Naive thymus-derived CD8-positive, alpha-beta T cell (primary cell): ENCODE measurements at regions not wholly inside any gene's neighbourhood (a gene's known extent, or its start where the extent isn't known, plus 50 kb on each side); places are given as distances from the start of the nearest gene placed in this dataset.

Source experiments
- ATAC-seq, 2 donors: fragments of 150-1000 bp; cut with Tn5 transposase in 1 of 2; sonication (Bioruptor Pico), chemical (Tn5 transposase) in 1 of 2; 1 replicate in 1 of 2; 2 replicates in 1 of 2; pipeline ENCODE4 v1.10.0; 2021; ENCODE audit warnings: mild to moderate bottlenecking in 2 of 2, moderate library complexity in 2 of 2
- POLR2A ChIA-PET: fragments of 350-600 bp; sonication (Branson Sonifier 250); formaldehyde crosslinking; loops from one replicate; lab custom pipeline; 2021; ENCODE audit warnings: antibody characterized with exemption; lab: Charles Lee
- DNase-seq, 10 donors: peaks; one replicate each; pipeline versions ENCODE4 v3.0.0 to v3.0.0-alpha.2; 2020 to 2022
- H3K27ac Mint-ChIP-seq, 10 donors: one replicate each; pipeline ENCODE4 v1.8.0; 2020 to 2022; ENCODE audit warnings: mild to moderate bottlenecking in 10 of 10, mixed read lengths in 10 of 10, moderate library complexity in 4 of 10, inconsistent platforms in 1 of 10
- H3K27me3 Mint-ChIP-seq, 5 donors: one replicate each; pipeline ENCODE4 v1.8.0; 2021 to 2022; ENCODE audit warnings: mixed read lengths in 5 of 5
- H3K36me3 Mint-ChIP-seq, 3 donors: one replicate each; pipeline ENCODE4 v1.8.0; 2020 to 2022; ENCODE audit warnings: mixed read lengths in 3 of 3, mild to moderate bottlenecking in 2 of 3, inconsistent platforms in 1 of 3
- H3K4me1 Mint-ChIP-seq, 4 donors: one replicate each; pipeline ENCODE4 v1.8.0; 2021 to 2022; ENCODE audit warnings: mixed read lengths in 4 of 4
- H3K4me3 Mint-ChIP-seq, 10 donors: one replicate each; pipeline ENCODE4 v1.8.0; 2020 to 2022; ENCODE audit warnings: mild to moderate bottlenecking in 10 of 10, mixed read lengths in 10 of 10, moderate library complexity in 6 of 10, inconsistent platforms in 1 of 10
- H3K9me3 Mint-ChIP-seq, 9 donors: one replicate each; pipeline ENCODE4 v1.8.0; 2020 to 2022; ENCODE audit warnings: mixed read lengths in 9 of 9, mild to moderate bottlenecking in 3 of 9, inconsistent platforms in 1 of 9, moderate library complexity in 1 of 9

DNA sequence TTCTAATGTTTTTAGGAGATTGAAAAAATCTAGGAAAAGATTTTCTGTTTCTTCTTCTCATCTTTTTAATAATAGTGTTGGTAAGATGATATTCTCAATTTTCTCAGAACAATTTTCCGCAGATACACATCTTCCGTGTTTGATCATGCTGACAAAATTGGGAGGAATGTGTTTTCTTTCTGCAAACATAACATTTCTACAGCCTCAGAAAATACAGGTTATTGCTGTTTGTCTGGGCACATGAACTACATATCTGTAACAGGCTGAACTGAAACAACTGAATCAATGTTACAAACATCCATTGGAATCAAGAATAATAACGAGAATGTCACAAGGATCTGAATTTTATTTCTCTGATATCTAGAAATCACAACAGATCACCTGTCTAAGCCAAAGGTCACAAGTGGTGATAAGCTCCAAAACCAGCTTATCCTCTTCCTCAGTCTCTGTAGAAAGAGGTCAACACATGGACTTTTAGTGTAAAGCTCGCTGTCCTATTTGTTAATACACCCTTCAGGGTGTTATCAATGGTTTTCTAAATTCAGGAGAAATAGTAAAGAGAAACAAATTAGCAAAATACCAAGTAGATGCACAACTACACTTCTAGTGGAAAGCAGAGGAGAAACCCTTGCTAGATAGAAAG is 197.3 kb upstream of the MARCKS start:
- DNase-seq (no peak), ATAC-seq (no peak)
- peaks cover 0 to 4% (median 0%) of the 10 kb centered on the region in 5 donors for H3K27me3 Mint-ChIP-seq
- H3K9me3 Mint-ChIP-seq = no peaks in the 10 kb centered on the region
- no peak overlapping the region for H3K27ac Mint-ChIP-seq
- peaks cover 0 to 8% (median 0%) of the 10 kb centered on the region in 4 donors for H3K4me1 Mint-ChIP-seq
- no peak overlapping the region for H3K4me3 Mint-ChIP-seq
- no peaks in the 10 kb centered on the region for H3K36me3 Mint-ChIP-seq
- POLR2A ChIA-PET = no interaction called here

DNA sequence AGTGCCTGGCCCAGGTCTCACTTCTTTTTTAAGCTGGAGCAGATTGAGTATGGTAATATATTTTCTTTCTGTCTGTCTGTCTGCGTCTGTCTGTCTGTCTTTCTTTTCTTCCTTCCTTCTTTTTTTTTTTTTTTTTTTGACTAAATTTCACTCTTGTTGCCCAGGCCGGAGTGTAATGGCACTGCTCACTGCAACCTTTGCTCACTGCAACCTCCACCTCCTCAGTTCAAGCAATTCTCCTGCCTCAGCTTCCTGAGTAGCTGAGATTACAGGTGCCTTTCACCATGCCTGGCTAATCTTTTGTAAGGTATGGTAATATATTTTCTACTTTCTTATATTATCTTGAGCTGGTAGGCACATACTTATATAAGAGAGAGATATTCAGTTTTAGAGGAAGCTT is 196.3 kb upstream of the MARCKS start:
- no peaks in the 10 kb centered on the region for H3K9me3 Mint-ChIP-seq
- no peak overlapping the region for H3K27ac Mint-ChIP-seq
- DNase-seq = no peak
- peaks cover 0 to 6% (median 2%) of the 10 kb centered on the region in 5 donors for H3K27me3 Mint-ChIP-seq
- H3K4me3 Mint-ChIP-seq = no peak overlapping the region
- ATAC-seq = no peak
- no peaks in the 10 kb centered on the region for H3K36me3 Mint-ChIP-seq
- H3K4me1 Mint-ChIP-seq = peaks cover 0 to 8% (median 0%) of the 10 kb centered on the region in 4 donors
- POLR2A ChIA-PET = no interaction called here

DNA sequence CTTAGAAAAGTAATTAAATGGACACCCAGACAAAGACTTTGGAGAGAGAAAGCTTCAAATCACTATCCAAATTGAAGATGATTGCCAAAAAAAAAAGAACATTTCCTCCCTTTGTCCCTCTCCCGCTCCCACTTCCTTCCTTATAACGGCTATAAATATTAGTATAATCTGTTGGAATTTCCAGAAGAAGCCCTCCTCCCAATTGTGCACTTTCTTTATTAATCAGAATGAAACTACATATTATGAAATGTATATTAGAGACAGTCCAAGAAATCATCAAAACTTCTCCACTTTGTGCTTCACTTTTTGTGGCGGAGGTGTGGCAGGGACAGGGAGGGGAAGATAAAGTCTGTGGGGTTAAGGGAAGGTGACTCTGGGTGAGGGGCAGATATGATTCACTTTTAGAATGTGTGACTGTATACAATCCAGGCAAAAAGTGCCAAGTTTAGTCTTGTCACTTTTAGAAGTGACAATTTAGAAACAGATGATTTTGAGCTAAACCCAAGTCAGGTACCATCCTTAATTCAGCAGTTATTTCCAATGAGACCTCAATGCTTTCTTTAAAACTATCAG is 195.0 kb upstream of the MARCKS start:
- DNase-seq (no peak), ATAC-seq (no peak)
- Mint-ChIP-seq H3K4me1 (peaks cover 0 to 8% (median 0%) of the 10 kb centered on the region in 4 donors), H3K27me3 (peaks cover 0 to 6% (median 2%) of the 10 kb centered on the region in 5 donors), H3K4me3 (no peak overlapping the region), H3K36me3 (no peaks in the 10 kb centered on the region), H3K27ac (no peak overlapping the region), H3K9me3 (peaks cover 0 to 2% (median 0%) of the 10 kb centered on the region in 9 donors)
- POLR2A ChIA-PET = no interaction called here

DNA sequence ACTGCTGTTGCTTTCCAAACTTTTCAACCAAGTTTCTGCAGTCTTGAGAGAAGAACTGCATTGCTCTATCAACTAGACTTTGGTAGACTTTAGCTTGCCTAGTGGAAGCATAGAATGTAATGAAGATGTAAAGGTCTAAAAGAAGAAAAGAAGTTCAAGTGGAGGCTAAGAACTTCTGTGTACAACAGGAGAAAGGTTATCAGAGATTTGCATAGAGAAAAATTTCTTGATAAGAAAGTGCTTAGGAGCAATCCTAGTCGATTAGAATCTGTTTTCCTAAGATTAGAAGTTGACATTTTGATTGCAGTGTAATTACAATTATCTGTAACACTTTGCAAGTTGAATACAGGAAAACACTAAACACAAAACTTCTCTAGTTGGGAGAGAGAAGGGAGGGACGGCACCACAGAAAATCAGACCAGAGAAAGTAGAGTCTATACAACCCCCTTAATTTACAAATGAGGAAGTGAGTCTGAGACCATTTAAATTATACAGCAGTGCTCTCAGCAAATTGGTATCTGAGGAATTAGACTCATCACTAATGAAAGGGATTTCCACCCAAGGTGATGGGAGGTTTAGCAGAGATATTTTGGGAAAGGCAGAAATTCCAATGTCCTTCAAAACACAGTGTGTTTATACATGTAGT is 194.3 kb upstream of the MARCKS start:
- Mint-ChIP-seq H3K36me3 (no peaks in the 10 kb centered on the region), H3K9me3 (peaks cover 0 to 2% (median 0%) of the 10 kb centered on the region in 9 donors), H3K4me3 (no peak overlapping the region), H3K4me1 (peaks cover 0 to 8% (median 0%) of the 10 kb centered on the region in 4 donors), H3K27me3 (peaks cover 0 to 6% (median 2%) of the 10 kb centered on the region in 5 donors), H3K27ac (no peak overlapping the region)
- POLR2A ChIA-PET = no interaction called here
- DNase-seq = no peak
- no peak for ATAC-seq

DNA sequence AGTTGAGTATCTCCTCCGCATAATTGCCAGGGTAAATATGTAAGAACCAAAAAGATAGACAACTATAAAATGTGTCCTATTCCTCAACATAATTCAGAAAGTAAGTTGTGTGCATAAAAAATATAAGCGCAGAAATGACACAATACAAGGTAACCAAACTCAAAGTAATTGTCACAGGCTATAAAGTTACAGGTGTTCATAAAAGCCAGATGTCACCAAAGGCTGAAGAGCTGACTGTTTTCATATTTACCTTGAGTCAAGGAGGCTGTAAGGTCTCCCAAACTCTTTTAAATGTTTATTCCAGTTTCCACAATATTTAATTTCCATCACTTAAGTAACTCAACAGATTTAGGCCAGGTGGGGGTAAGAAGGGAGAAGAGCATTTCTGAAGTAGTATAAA is 192.2 kb upstream of the MARCKS start:
- Mint-ChIP-seq H3K27me3 (peaks cover 0 to 6% (median 2%) of the 10 kb centered on the region in 5 donors), H3K36me3 (no peaks in the 10 kb centered on the region), H3K27ac (no peak overlapping the region), H3K4me1 (peaks cover 0 to 8% (median 0%) of the 10 kb centered on the region in 4 donors), H3K9me3 (peaks cover 0 to 2% (median 0%) of the 10 kb centered on the region in 9 donors), H3K4me3 (no peak overlapping the region)
- no peak for DNase-seq
- ATAC-seq = no peak
- POLR2A ChIA-PET = interaction anchor here (0.6 kb wide), 1 partner anchor 19 kb away, joined by 5 read pairs; no protein-coding TSS in a partner anchor

DNA sequence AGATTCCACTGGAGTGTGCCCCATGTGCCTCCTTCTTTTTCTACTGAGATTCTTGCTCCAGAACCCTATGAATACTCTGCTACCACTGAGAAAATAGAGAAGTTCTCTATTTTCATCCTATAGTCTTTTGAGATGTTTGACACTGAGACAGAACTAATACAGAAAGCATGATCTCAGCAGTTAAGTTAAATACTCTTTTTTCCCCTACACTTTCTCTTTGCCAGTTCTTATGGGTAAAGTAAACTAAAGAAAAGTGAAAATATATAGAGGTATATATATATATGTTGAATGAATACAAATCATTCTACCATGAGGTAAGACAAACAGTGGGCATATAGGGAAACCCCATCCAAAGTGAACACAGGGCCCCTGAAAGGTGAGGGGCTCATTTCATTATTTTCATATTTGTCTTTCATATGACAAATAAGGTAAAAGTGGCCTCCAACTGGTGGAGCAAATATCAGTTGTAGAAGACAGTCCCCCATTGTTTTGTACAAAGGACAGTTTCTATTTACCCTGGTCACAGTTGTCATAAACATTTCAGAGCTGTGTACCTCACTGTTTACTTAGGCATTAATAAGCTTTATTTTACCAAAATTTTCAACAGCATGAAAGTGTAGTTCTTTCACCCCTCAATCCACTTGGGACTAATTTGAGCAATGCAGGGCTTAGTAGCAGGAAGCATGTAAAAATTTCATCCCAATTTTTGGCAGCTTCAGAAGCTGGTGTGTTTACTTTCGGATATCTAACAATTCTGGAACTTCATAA is 188.3 kb upstream of the MARCKS start:
- peaks cover 0 to 2% (median 0%) of the 10 kb centered on the region in 4 donors for H3K4me1 Mint-ChIP-seq
- peaks cover 0 to 6% (median 3%) of the 10 kb centered on the region in 5 donors for H3K27me3 Mint-ChIP-seq
- no peak overlapping the region for H3K4me3 Mint-ChIP-seq

DNA sequence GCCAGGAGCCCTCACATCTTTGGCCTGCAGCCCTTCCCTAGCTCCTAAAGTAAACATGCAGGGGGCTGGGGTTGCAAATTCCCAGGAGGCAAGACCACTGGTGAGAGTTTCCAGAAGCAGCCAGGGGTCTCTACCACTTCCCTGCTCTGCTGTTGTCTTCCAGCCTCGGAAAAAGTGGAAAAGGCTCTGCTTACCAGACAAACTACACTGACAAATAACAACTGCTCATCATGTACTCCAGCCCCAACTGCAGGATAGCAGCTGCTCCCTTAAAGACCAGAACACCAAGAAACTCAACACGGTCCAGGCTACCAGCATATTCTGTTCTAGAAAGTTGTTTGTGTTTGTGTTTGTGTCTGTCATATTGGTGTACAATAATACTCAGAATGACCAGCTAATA is 187.5 kb upstream of the MARCKS start:
- H3K9me3 Mint-ChIP-seq = peaks cover 0 to 2% (median 0%) of the 10 kb centered on the region in 9 donors
- DNase-seq = no peak
- peaks cover 0 to 5% (median 3%) of the 10 kb centered on the region in 5 donors for H3K27me3 Mint-ChIP-seq
- peaks cover 0 to 2% (median 0%) of the 10 kb centered on the region in 4 donors for H3K4me1 Mint-ChIP-seq
- no peak for ATAC-seq
- H3K4me3 Mint-ChIP-seq = no peak overlapping the region
- POLR2A ChIA-PET = no interaction called here
- no peaks in the 10 kb centered on the region for H3K36me3 Mint-ChIP-seq
- no peak overlapping the region for H3K27ac Mint-ChIP-seq

More for the DNA sequence above, 188.3 kb upstream of the MARCKS start:
- no peak for DNase-seq
- POLR2A ChIA-PET = no interaction called here
- H3K36me3 Mint-ChIP-seq = no peaks in the 10 kb centered on the region
- no peak for ATAC-seq
- H3K27ac Mint-ChIP-seq = no peak overlapping the region
- peaks cover 0 to 2% (median 0%) of the 10 kb centered on the region in 9 donors for H3K9me3 Mint-ChIP-seq

DNA sequence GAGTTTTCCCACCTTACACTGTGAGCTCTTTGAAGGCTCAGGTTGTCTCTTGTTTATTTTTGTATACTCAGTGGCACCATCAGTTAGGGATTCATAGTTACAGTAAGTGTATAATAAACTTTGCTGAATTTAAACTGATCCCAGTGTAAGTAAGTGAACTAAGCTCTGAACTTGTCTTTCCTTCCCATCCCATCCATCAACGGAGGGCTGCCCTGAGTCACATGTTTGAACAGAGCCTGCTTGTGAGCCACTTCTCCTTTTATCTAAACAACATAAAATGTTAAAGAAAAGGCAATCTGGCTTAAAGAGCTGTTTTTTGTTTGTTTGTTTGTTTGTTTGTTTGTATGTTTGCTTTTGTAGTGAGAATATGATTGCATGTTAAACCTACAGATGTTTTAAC is 185.7 kb upstream of the MARCKS start:
- peaks cover 0 to 2% (median 0%) of the 10 kb centered on the region in 4 donors for H3K4me1 Mint-ChIP-seq
- POLR2A ChIA-PET = no interaction called here
- peaks cover 0 to 3% (median 0%) of the 10 kb centered on the region in 5 donors for H3K27me3 Mint-ChIP-seq
- no peaks in the 10 kb centered on the region for H3K36me3 Mint-ChIP-seq
- H3K9me3 Mint-ChIP-seq = peaks cover 0 to 2% (median 0%) of the 10 kb centered on the region in 9 donors
- H3K27ac Mint-ChIP-seq = no peak overlapping the region
- DNase-seq = no peak
- ATAC-seq = no peak
- no peak overlapping the region for H3K4me3 Mint-ChIP-seq

DNA sequence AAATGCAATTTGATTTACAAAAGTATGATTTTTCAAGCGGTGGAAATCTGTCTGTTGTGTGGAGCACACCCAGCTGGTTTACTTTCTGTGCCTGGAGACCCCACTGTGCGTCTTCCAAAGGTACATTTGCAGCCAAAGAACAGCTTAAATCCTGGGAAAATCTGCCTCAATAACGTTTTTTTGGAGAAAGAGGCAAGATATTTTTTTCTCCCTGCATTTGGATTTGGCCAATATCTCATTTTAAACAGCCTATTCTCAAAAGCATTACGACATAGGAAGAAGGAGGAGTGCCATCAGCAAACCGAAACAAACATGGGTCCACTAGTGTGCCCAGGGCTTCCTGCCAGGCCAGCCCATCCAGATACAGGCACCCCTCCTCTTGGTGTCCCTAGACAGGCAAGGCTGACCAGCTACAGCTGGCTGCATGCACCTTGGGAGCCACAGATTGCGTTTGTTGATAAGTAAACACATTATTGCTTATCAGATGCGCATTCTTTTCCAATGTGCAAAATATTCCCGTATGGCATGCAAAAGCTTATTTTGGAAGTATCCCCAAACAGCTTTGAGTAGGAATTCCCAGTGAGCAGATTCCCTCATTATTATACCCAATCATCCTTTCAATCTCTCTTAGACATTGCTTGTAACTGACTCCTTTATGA is 184.5 kb upstream of the MARCKS start:
- DNase-seq (no peak), ATAC-seq (no peak)
- H3K4me3 Mint-ChIP-seq = no peak overlapping the region
- H3K36me3 Mint-ChIP-seq = no peaks in the 10 kb centered on the region
- no peaks in the 10 kb centered on the region for H3K9me3 Mint-ChIP-seq
- H3K4me1 Mint-ChIP-seq = peaks cover 0 to 2% (median 0%) of the 10 kb centered on the region in 4 donors
- H3K27ac Mint-ChIP-seq = no peak overlapping the region
- POLR2A ChIA-PET = no interaction called here
- H3K27me3 Mint-ChIP-seq = peaks cover 0 to 3% (median 0%) of the 10 kb centered on the region in 5 donors

DNA sequence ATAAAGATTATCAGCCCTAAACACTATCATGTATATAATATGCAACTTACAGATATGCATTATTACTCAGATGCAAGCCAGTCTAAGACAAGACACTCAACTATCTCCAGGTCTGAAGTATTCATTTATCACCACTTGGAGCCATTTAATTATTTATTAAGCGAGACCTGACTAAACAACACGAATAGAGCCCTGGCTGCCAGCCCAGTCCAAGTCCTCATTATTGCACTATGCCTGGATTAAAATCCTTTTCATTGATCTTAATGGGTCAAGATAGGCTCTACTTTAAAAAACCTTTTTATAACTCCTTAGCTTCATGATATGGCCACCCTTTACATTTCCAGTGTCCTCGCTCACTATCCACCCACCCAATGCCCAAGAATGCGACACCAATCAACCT is 183.1 kb upstream of the MARCKS start:
- ATAC-seq = no peak
- Mint-ChIP-seq H3K27ac (no peak overlapping the region), H3K27me3 (peaks cover 0 to 5% (median 3%) of the 10 kb centered on the region in 5 donors), H3K36me3 (no peaks in the 10 kb centered on the region), H3K4me3 (no peak overlapping the region), H3K9me3 (no peaks in the 10 kb centered on the region), H3K4me1 (peaks cover 0 to 2% (median 0%) of the 10 kb centered on the region in 4 donors)
- POLR2A ChIA-PET = no interaction called here
- no peak for DNase-seq

DNA sequence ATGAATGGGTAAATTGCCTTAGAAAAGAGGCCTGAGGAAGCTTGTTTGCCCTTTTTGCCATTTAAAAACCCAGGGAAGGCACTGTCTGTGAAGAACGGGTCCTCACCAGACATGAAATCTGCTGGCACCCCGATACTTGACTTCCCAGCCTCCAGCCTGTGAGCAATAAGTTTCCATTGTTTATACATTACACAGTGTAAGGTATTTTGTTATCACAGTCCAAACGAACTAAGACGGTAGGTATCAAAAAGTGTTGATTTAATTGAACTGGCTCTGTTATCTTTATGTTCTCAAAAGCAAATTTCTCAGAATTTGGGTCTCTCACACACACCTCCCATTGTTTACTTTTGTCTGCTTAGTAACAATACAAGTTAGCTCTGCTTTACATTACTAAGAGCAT is 181.1 kb upstream of the MARCKS start:
- Mint-ChIP-seq H3K27me3 (peaks cover 0 to 8% (median 6%) of the 10 kb centered on the region in 5 donors), H3K4me1 (peaks cover 0 to 2% (median 0%) of the 10 kb centered on the region in 4 donors), H3K27ac (no peak overlapping the region), H3K4me3 (no peak overlapping the region), H3K36me3 (no peaks in the 10 kb centered on the region), H3K9me3 (no peaks in the 10 kb centered on the region)
- no peak for ATAC-seq
- DNase-seq = no peak
- POLR2A ChIA-PET = no interaction called here

DNA sequence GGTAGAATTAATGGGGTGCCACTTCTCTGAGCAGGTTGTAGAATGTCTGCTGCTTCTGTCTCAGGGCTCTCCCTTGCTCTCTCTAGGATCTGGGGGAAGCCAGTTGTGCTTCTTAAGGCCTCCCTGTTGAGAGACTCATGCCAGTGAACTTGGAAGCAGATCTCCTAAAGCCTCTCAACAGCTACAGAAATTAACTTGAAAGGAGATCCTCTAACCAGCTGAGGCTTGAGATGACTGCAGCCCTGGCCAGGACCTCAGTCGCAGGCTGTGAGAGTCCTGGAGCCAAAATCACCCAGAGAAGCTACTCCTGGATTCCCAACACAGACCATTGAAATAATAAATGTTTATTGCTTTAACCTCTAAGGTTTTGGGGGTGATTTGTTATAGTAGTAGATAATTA is 180.2 kb upstream of the MARCKS start:
- POLR2A ChIA-PET = no interaction called here
- Mint-ChIP-seq H3K27ac (no peak overlapping the region), H3K4me3 (no peak overlapping the region), H3K9me3 (no peaks in the 10 kb centered on the region), H3K36me3 (no peaks in the 10 kb centered on the region), H3K27me3 (peaks cover 0 to 8% (median 5%) of the 10 kb centered on the region in 5 donors), H3K4me1 (no peaks in the 10 kb centered on the region)
- ATAC-seq = no peak
- no peak for DNase-seq
